ENCODE measurements at regions not wholly inside any gene's neighbourhood (a gene's known extent, or its start where the extent isn't known, plus 50 kb on each side); places are given as distances from the start of the nearest gene placed in this dataset.

DNA sequence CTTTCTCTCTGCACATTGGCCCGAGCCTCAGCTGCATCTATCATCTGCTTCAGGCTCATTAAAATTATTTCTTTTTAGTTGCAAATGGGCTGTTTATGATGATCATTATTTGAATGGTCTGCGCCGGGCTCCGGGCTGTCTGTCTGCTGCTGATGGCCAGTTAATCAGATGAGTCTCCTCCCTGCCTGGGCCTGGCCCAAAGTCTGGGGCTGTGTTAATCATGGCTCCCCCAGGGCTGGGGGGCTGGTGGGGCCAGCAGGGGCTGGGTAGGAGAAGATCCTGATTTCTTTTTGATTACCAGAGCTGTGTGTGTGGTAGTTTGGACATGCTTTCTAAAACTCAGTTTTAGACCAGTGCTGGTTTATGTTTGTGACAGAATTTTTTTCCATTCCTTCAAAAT is 159.1 kb downstream of the PHETA1 start:
- intact Hi-C loops (cut with micrococcal nuclease), result no loop called here
- ChIA-PET POLR2A (no interaction called here), CTCF (no interaction called here)
- no peak overlapping the region for H2AFZ ChIP-seq (ENCODE audit: insufficient read depth, low read depth, low read length, poor library complexity, severe bottlenecking)
- no peak for ATAC-seq (ENCODE audit: low read depth)
- H3K27ac ChIP-seq (ENCODE audit: low read length in 2 of 2), result no peak overlapping the region
- no peak overlapping the region for H3K4me3 ChIP-seq (ENCODE audit: control extremely low read depth in 1 of 5, extremely low read depth in 1 of 5, insufficient read depth in 1 of 5, low read depth in 2 of 5, low read length in 4 of 5)
- H3K9me3 ChIP-seq (ENCODE audit: control extremely low read depth in 1 of 3, control insufficient read depth in 2 of 3, insufficient read depth in 1 of 3, low read length in 2 of 3), result no peaks in the 10 kb centered on the region
- H3K9me3 Mint-ChIP-seq (ENCODE audit: insufficient read depth), result no peaks in the 10 kb centered on the region
- no peaks in the 10 kb centered on the region for H3K27me3 ChIP-seq (replicated peaks in 1 of 4; ENCODE audit: control extremely low read depth in 1 of 4, control insufficient read depth in 3 of 4, insufficient read depth in 4 of 4, low read length in 3 of 4)
- no peak overlapping the region for H3K4me3 Mint-ChIP-seq
- no peaks in the 10 kb centered on the region for H3K79me2 ChIP-seq (ENCODE audit: control insufficient read depth, insufficient read depth, low read length)
- no peak for DNase-seq
- no peaks in the 10 kb centered on the region for H3K4me1 ChIP-seq (ENCODE audit: control insufficient read depth in 2 of 2, insufficient read depth in 2 of 2, low read length in 2 of 2)
- H3K4me1 Mint-ChIP-seq, result no peaks in the 10 kb centered on the region
- no peak overlapping the region for H3K4me2 ChIP-seq (replicated peaks; ENCODE audit: low read depth, low read length, poor library complexity, severe bottlenecking)
- H3K9ac ChIP-seq (ENCODE audit: low read length), result no peak overlapping the region
- no peaks in the 10 kb centered on the region for H3K36me3 ChIP-seq (replicated peaks in 1 of 2; ENCODE audit: control extremely low read depth in 1 of 2, control insufficient read depth in 1 of 2, extremely low read depth in 1 of 2, insufficient read depth in 2 of 2, low read length in 1 of 2)
- no peaks in the 10 kb centered on the region for H4K20me1 ChIP-seq (ENCODE audit: control insufficient read depth, insufficient read depth, low read length, poor library complexity, severe bottlenecking)
- 94% methylated on average over 3 of the region's 4 CpGs for whole genome bisulfite sequencing (ENCODE audit: insufficient coverage)
- no peak overlapping the region for H3K27ac Mint-ChIP-seq
- no peak for TF ChIP-seq EZH2 (IDR thresholded peaks at IDR 0.05; ENCODE audit: borderline replicate concordance, insufficient read depth, low read depth, low read length, poor library complexity, severe bottlenecking)
- TF ChIP-seq, protein P1, sequence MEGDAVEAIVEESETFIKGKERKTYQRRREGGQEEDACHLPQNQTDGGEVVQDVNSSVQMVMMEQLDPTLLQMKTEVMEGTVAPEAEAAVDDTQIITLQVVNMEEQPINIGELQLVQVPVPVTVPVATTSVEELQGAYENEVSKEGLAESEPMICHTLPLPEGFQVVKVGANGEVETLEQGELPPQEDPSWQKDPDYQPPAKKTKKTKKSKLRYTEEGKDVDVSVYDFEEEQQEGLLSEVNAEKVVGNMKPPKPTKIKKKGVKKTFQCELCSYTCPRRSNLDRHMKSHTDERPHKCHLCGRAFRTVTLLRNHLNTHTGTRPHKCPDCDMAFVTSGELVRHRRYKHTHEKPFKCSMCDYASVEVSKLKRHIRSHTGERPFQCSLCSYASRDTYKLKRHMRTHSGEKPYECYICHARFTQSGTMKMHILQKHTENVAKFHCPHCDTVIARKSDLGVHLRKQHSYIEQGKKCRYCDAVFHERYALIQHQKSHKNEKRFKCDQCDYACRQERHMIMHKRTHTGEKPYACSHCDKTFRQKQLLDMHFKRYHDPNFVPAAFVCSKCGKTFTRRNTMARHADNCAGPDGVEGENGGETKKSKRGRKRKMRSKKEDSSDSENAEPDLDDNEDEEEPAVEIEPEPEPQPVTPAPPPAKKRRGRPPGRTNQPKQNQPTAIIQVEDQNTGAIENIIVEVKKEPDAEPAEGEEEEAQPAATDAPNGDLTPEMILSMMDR (IDR thresholded peaks at IDR 0.05), result no peak
- H3K27me3 Mint-ChIP-seq, result peaks cover 22% of the 10 kb centered on the region

DNA sequence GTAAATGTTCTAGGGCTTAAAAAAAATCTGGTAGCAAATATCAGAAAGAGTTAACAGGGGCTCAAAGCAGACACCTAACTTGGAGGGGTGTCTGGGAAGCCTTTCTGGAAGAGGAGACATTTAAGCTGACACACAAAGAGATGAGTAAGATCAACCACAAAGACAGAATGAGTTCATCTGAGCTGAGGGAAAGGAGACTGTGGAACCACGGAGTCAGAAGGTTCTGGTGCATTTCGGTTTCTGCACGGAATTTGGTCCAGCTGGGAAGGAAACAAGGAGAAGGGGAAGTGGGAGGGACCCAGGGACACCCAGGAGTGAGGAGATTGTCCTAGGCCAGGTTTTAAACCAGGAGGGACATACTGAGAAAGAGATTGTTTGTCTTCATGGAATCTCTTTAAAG is 161.1 kb downstream of the PHETA1 start:
- CTCF ChIA-PET, result no interaction called here
- no peaks in the 10 kb centered on the region for H3K4me1 ChIP-seq (ENCODE audit: control insufficient read depth in 2 of 2, insufficient read depth in 2 of 2, low read length in 2 of 2)
- POLR2A ChIA-PET, result no interaction called here
- no peak overlapping the region for H3K27ac Mint-ChIP-seq
- H3K9ac ChIP-seq (ENCODE audit: low read length), result no peak overlapping the region
- no peak for DNase-seq
- H3K4me1 Mint-ChIP-seq, result no peaks in the 10 kb centered on the region
- H3K27me3 ChIP-seq (replicated peaks in 1 of 4; ENCODE audit: control extremely low read depth in 1 of 4, control insufficient read depth in 3 of 4, insufficient read depth in 4 of 4, low read length in 3 of 4), result no peaks in the 10 kb centered on the region
- H2AFZ ChIP-seq (ENCODE audit: insufficient read depth, low read depth, low read length, poor library complexity, severe bottlenecking), result no peak overlapping the region
- H3K36me3 ChIP-seq (replicated peaks in 1 of 2; ENCODE audit: control extremely low read depth in 1 of 2, control insufficient read depth in 1 of 2, extremely low read depth in 1 of 2, insufficient read depth in 2 of 2, low read length in 1 of 2), result no peaks in the 10 kb centered on the region
- no peaks in the 10 kb centered on the region for H3K79me2 ChIP-seq (ENCODE audit: control insufficient read depth, insufficient read depth, low read length)
- H3K27ac ChIP-seq (ENCODE audit: low read length in 2 of 2), result no peak overlapping the region
- H3K4me3 ChIP-seq (ENCODE audit: control extremely low read depth in 1 of 5, extremely low read depth in 1 of 5, insufficient read depth in 1 of 5, low read depth in 2 of 5, low read length in 4 of 5), result no peak overlapping the region
- 59% methylated on average over 3 of the region's 3 CpGs for WGBS (ENCODE audit: insufficient coverage)
- intact Hi-C loops (cut with micrococcal nuclease), result no loop called here
- H3K9me3 ChIP-seq (ENCODE audit: control extremely low read depth in 1 of 3, control insufficient read depth in 2 of 3, insufficient read depth in 1 of 3, low read length in 2 of 3), result no peaks in the 10 kb centered on the region
- no peak overlapping the region for H3K4me3 Mint-ChIP-seq
- peaks cover 18% of the 10 kb centered on the region for H3K27me3 Mint-ChIP-seq
- no peak for ATAC-seq (ENCODE audit: low read depth)
- no peaks in the 10 kb centered on the region for H3K9me3 Mint-ChIP-seq (ENCODE audit: insufficient read depth)
- H3K4me2 ChIP-seq (replicated peaks; ENCODE audit: low read depth, low read length, poor library complexity, severe bottlenecking), result no peak overlapping the region
- H4K20me1 ChIP-seq (ENCODE audit: control insufficient read depth, insufficient read depth, low read length, poor library complexity, severe bottlenecking), result no peaks in the 10 kb centered on the region
- TF ChIP-seq, protein P1 (IDR thresholded peaks at IDR 0.05), result no peak
- no peak for TF ChIP-seq EZH2 (IDR thresholded peaks at IDR 0.05; ENCODE audit: borderline replicate concordance, insufficient read depth, low read depth, low read length, poor library complexity, severe bottlenecking)
